Jurkat, Clone E6-1 (cell line): ENCODE measurements at regions not wholly inside any gene's neighbourhood (a gene's known extent, or its start where the extent isn't known, plus 50 kb on each side); places are given as distances from the start of the nearest gene placed in this dataset.
A peak's percentile ranks its signal among the peaks of the same experiment; 100 is the strongest.
"Not testable (repeated sequence)": the region's sequence is repeated elsewhere in the genome, so short reads cannot be mapped to it uniquely, and the experiment has no call there.

Source experiments
- DNase-seq: peaks from one replicate; pipeline ENCODE4 v3.0.0-alpha.2; 2011; ENCODE audit warnings: low read depth, low spot score
- H3K4me3 ChIP-seq: 2 replicates; pipeline ENCODE4 v1.5.1; 2011; ENCODE audit warnings: mild to moderate bottlenecking, low read length, control low read depth, moderate library complexity

DNA sequence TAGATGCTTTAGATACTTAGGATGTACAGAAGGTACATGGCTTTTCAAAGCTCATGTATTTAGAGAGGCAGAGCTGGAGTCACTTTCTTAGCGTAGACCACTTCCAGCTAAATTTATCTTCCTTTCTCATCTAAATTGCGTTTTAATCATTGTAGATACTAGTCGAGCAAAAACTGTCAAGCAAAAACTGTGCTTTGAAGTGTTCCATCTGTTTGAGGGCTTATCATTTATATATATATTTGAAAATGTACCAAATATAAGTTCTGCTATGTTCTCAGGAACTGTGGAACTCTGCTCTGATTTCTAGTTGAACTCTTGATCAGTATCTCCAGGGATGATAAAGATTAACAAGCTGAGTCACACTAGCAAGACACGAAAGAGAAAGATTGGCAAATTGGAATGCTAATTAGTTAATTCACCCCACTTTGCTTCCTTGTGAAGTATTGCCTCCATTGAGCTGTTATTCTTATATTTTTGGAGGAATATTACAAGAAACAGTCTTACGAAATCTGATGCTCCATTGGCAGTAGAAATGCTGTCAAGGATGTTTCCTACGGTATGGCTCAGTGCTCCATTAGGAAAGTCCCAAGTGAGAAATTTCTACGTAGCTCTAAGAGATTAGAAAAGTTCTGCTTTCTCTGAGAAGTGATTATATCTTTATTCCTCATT lies 310.7 kb downstream of the AEBP2 start:
- DNase-seq: no peak
- H3K4me3 ChIP-seq: no peak overlapping the region

DNA sequence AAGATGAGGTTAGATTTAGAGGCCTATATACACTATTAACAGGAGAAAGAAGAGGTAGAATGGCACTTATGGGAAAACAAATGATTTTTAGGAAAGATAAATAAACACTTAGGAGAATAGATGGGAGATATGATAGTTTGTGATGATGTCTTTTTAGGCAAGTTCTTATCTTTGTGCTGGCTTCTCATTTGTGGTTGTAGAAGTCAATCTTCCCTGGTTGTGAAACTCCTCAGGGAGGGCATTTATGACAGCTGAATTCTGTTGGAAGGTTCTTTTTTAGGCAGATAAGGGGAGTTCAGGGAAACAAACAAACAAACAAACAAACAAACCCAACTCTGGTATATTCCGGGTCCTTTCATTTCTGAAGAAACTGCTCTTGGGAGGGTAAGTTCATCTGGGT lies 311.8 kb downstream of the AEBP2 start:
- no peak overlapping the region for H3K4me3 ChIP-seq
- no peak for DNase-seq

- DNase-seq: no peak
- no peak overlapping the region for H3K4me3 ChIP-seq
Observed at GRCh38 chr12:19752712-19753111, 313.4 kb downstream of the AEBP2 start.

- H3K4me3 ChIP-seq: no peak overlapping the region
- no peak for DNase-seq
Observed at GRCh38 chr12:19755136-19755535, 315.8 kb downstream of the AEBP2 start.

GRCh38 chr12:19757317-19757877 lies 318.1 kb downstream of the AEBP2 start:
- no peak overlapping the region for H3K4me3 ChIP-seq
- peak; percentile 17 for DNase-seq

- no peak for DNase-seq
- no peak overlapping the region for H3K4me3 ChIP-seq
Observed at GRCh38 chr12:19759227-19759626, 319.9 kb downstream of the AEBP2 start.

DNA sequence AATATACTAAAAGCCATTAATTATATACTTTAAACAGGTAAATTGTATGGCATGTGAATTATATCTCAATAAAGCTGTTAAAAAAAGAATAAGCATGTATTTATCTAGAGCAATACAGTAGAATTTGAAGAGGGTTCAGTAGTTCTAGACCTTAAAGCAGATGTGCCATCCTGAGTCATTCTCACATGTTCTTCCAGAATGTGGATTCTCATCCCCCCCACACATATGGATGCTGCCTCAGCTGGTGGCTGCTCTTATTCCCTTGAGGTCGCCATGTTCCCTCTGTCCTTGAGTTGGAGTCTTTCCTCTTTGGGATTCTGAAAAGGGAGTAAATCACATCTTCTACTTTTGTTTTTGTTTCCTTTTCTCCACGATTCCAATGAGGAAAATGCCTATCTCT lies 321.3 kb downstream of the AEBP2 start:
- no peak for DNase-seq

GRCh38 chr12:19761463-19761862 lies 322.2 kb downstream of the AEBP2 start:
- DNase-seq: no peak
- no peak overlapping the region for H3K4me3 ChIP-seq

More for the DNA sequence above, 321.3 kb downstream of the AEBP2 start:
- no peak overlapping the region for H3K4me3 ChIP-seq

- H3K4me3 ChIP-seq: no peak overlapping the region
- DNase-seq: no peak
Observed at GRCh38 chr12:19763488-19763887, 324.2 kb downstream of the AEBP2 start.

GRCh38 chr12:19764408-19764807 lies 325.1 kb downstream of the AEBP2 start:
- no peak overlapping the region for H3K4me3 ChIP-seq
- DNase-seq: no peak

DNA sequence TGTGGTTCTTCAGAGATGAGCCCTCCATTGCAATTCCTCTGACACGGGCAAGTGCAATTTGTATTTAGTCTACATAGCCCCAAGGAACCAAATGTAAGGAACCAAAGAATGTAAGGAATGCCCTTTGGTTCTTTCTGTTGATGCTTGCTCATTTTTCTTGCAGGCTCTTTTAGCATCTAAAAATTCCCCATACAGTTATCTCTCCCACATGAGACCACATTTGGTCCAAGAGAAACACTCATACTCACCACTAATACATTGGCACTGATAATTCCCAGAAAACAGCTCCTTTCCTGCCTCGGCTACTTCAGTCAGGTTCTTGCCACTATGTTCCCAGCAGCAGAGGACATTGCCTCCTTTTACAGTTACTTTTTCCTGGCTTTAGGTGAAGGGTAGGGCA lies 332.6 kb downstream of the AEBP2 start:
- DNase-seq: no peak
- no peak overlapping the region for H3K4me3 ChIP-seq

GRCh38 chr12:19772776-19773175 lies 333.5 kb downstream of the AEBP2 start:
- H3K4me3 ChIP-seq: no peak overlapping the region
- no peak for DNase-seq

- no peak overlapping the region for H3K4me3 ChIP-seq
- DNase-seq: no peak
Observed at GRCh38 chr12:19775241-19775640, 335.9 kb downstream of the AEBP2 start.

DNA sequence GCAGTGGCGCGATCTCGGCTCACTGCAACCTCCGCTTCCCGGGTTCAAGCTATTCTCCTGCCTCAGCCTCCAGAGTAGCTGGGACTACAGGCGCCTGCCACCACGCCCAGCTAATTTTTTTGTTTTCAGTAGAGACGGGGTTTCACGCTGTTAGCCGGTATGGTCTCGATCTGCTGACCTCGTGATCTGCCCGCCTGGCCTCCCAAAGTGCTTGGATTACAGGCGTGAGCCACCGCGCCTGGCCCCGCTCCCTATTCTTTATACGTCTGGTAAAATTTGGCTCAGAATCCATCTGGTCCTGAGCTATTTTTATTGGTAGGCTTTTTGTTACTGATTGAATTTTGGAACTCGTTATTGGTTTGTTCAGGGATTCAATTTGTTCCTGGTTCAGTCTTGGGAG lies 336.7 kb downstream of the AEBP2 start:
- DNase-seq, H3K4me3 ChIP-seq: not testable (repeated sequence)

DNA sequence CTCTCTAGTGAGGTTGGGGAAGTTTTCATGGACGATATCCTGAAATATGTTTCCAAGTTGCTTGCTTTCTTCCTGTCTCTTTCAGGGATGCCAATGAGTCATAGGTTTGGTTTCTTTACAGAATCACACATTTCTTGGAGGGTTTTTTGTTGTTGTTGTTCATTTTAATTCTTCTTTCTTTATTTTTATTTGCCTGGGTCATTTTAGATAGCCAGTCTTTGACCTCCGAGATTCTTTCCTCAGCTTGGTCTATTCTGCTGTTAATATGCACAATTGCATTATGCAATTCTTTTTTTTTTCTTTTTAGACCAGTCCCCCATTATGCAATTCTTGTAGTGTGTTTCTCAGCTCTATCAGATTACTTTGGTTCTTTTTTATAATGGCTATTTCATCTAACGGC lies 338.9 kb downstream of the AEBP2 start:
- H3K4me3 ChIP-seq: no peak overlapping the region
- no peak for DNase-seq

- no peak overlapping the region for H3K4me3 ChIP-seq
- DNase-seq: no peak
Observed at GRCh38 chr12:19778797-19779196, 339.5 kb downstream of the AEBP2 start.

GRCh38 chr12:19779395-19780056 lies 340.2 kb downstream of the AEBP2 start:
- H3K4me3 ChIP-seq: no peak overlapping the region
- no peak for DNase-seq

DNA sequence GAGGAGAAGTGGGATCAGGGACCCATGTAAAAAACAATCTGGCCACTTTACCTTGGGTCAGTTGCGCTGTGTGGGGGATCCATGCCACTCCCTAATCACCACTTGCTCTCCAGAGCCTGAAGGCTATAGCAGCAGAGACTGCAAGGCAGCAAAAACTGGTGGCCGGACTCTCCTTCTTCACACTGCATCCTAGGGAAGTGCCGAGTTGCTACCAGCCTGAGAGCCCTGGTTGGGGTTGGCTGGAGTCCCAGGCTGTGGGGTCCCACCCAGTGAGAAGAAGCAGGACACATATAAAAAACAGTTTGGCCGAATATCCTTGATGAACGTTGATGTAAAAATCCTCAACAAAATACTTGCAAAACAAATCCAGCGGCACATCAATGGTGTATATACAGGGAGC lies 341.2 kb downstream of the AEBP2 start:
- DNase-seq: no peak
- no peak overlapping the region for H3K4me3 ChIP-seq

- no peak overlapping the region for H3K4me3 ChIP-seq
- no peak for DNase-seq
Observed at GRCh38 chr12:19783547-19784444, 344.5 kb downstream of the AEBP2 start.

- DNase-seq: peak; percentile 26
- no peak overlapping the region for H3K4me3 ChIP-seq
Observed at GRCh38 chr12:19792028-19792427, 352.7 kb downstream of the AEBP2 start.
